ENCODE measurements at regions not wholly inside any gene's neighbourhood (a gene's known extent, or its start where the extent isn't known, plus 50 kb on each side); places are given as distances from the start of the nearest gene placed in this dataset.
"Not testable (repeated sequence)": the region's sequence is repeated elsewhere in the genome, so short reads cannot be mapped to it uniquely, and the experiment has no call there.

DNA sequence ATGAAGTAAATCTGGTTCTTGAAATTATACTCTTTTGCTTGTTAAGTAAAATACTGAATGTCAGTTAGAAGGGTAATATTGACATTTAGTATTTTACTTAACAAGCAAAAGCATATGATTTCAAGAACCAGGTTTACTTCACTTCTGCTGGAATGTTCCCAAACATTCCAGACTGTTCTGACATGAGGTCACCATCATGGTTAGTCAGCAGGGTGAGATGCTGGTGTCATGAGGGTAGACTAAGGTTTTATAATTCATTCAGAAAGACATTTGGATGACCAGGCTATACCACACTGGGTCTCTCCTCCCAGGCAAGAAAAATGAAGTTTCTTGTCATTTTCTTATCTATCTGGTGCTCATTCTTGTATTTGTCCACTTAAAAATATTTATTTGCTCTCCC, 414.4 kb upstream of the MMS22L start:
- no peak for DNase-seq

DNA sequence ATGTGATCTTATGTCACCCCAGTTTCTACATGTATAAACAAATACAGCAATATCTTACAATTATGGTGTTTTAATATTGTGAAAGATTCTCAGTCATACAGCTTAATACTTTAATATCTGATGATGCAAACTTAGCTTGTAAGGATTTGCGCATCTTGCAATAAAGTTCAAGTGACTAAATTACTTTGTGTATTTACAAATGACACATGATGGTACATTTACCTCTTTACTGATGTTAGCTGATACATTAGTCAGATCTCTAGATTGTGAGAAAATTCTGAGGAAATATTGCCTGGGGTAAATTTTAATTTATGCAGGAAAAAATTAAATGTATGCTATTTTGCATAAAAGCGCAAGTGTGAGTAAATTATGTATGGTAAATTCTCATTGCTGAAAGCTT, 418.8 kb upstream of the MMS22L start:
- no peak for DNase-seq

DNA sequence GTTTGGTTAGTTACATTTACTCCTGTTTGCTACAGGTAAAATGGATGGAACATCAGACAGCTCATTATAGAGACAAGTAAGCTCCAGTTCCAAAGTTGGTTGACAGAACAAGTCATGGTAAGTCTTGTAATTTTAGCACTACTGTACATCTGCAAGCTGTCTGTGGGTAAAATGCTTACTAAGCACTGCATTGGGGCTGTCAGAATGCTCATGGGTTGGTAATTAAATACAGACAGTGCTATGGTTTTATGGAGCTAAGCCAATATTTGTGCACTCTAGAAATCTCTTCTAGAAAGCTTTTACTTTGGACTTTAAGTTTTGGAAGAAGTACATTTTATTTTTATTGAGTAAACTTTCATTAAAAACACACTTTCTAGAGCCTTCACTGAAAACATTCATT, 419.2 kb upstream of the MMS22L start:
- no peak for DNase-seq

DNA sequence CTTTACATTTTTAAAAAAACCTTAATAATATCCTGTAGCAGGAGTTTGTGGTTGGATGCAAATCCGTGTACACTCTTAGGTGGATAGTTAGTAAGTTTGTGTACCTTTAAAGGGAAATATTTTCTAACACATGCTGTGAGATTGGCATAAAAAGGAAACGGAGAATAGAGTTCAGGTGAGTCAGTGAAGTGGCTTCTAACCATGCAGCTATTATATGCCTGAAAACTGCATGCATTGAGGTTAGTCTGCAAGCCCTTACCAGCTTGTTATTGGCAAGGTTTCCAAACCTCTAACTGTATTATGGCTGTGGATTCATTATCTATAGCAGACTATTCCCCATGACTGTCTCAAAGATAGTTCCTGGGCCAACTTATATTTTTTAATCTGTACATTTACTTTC, 420.6 kb upstream of the MMS22L start:
- no peak for DNase-seq

DNA sequence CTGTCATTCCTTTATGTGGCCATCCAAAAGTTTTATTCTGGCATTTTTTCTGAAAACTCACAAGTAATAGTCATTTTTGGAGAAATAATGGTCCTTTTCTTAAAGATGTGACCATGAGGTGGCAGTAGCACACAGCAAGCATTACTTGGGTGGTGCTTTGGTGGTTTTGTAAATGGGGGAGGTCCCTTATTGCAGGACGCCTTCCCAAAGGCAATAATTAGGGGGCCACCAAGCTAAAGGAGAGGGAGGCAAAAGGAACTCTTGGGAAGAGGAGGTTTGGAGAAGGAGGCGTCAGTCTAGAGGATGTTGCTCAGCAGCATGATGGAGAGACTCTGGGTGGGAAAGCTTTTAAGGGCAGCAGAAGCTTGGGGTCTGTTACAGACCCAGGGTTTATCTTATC, 422.6 kb upstream of the MMS22L start:
- no peak for DNase-seq

DNA sequence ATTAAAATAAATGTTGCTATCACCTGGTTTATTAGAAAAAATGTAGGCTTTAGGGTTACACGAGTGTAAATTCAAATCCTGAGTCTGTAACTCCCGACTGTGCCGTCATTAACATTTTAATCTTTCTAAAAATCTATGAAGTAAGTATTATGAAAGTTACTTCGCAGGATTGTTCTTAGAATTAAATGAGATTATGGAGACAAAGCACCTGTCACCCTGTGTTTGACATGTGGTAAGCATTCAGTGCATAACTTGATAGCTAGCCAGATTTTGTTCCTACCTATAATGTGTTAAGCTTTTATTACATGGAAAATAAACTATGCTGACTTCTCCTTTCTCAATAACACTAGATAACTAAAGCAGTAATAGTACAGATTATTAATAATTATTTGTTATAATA, 429.7 kb upstream of the MMS22L start:
- DNase-seq: no peak

DNA sequence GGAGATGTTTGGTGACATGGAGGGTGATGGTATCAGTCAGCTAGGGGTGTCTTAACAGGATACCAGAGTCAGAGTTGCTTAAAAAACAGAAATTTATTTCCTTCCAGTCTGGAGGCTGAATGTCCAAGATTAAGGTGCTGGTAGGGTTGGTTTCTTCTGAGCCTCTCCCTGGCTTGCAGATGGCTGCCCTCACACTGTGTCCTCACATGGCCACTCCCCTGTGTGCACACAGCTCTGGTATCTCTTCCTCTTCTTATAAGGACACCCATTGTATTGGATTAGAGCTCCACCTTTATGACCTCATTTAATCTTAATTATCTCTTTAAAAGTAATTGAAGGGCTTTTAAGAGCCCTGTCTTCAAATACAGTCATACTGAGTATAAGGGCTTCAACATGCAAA, 431.8 kb upstream of the MMS22L start:
- DNase-seq: no peak

DNA sequence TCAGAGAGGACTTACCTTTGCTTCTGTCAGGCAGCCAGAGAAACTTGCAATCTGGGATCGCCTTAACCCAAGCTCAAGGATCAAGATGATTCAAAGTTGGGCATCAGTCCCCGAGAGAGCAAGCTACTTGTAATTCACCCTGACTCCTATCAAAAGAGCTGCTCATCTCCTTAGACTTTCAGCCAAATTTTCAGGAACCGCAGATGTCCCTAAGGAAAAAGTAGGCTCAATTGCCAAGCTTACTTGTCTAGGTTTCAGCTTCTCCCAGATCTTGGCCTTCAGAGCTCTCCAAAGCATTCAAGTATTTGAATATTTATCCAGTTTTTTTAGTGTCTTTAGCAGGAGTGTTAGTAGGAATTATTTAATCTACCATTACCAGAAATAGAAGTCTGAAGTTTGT, 434.1 kb upstream of the MMS22L start:
- no peak for DNase-seq

DNA sequence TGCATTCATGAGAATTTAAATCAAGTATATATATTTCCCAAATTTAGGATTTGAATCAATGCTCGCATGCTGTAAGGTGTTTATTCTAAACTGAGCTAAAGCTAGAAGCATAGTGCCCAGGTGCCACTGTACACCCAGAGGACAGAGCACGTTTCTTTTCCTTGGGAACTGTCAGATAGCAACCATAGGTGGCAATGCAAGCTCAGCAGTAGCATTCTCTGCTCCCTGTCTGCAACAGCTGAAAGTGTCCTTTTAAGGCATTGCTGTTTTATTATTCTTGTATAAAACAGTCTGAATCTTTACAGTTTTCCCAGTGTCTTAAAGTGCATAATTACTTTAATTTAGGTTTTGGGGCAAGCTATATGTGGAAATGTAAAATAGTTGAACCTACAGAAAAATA, 443.4 kb upstream of the MMS22L start:
- no peak for DNase-seq

DNA sequence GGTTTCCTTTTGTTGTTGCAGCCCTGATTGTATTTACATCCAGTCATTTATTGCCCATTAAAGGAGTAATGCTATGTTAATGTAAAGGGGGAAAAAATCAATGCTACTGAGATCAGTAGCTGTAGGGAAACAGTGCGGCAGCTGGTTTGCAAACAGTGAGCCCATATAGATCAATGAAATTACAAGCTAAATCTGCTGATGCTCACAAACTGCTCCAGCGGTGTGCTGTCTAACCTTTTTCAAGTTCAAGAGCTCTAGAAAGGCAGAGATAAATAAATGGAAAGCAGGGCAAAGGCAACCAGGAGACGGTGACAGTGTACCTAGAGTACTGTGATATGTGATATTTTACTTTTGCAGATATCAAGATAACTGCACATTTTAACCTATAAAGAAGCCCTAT, 449.0 kb upstream of the MMS22L start:
- no peak for DNase-seq

DNA sequence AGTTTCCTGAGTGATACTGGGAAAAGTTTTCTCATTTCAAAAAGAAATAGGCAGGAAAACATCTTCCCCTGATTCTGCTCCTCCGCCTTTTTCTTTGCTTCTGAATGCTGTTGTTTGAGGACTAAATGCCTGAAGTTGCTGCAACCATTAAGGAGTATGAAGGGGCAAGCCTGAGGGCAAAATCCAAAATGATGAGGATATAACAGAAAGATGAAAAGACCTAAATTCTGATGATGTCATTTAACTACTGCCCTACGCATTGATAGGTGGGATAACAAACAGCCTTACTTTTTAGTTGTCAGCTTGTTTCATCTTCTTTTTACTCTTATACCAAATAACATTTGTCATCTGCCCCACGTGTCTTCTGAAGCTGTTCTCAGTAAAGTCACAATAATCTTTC, 474.6 kb upstream of the MMS22L start:
- no peak for DNase-seq

DNA sequence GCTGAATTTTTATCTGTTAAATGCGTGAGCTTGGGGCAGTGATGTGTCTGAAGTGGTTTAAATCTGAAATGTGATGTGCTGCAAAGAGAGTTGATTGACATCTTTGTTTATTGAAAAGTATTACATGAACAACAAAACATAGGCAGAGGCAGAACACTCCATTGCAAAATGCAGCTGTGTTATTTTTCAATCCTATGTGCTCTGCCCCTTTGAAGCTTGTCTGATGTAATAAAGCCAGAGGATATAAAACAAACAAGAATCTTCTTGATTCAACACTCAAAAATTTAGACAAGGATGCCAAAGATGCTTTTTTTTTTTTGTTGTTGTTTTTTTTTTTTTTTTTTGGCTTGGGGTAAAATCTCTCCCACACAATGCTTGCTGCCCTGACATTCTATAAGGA, 482.4 kb upstream of the MMS22L start:
- DNase-seq: no peak

DNA sequence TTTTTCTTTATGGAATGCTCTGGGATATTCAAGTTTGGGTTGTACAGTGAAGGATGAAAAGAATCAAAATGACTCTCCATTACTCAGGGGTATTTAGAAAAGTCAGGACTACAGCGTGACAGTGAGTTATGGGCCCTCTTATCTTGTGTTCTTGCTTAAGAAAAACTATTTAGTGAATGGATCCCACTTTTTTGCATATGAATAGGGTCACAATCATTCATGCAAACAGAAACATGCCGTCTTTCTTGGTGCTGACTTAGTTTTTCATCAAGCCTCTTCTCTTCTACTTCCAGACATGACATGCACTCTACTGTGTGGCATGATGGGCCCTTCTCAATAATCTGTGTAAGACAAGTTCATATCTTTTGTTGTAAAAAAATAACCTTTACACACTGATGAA, 488.4 kb upstream of the MMS22L start:
- no peak for DNase-seq

DNA sequence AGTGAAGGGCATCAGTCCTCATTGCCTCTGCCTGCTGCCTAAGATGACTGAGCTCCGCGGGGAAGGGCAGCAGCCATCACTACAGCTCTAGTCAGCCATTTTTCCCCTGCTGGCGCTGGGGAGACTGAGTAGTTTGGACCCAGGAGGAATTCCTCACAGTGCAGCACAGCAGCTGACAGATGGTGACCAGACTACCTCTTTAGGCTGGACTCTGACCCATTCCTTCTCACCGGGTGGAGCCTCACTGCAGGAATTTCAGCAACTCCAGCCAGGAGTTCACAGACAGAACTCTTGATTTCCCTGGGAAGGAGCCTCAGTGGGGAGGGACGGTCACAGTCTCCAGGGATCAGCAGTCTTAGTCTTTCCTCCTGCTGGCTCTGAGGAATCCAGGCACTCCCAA, 492.0 kb upstream of the MMS22L start:
- no peak for DNase-seq

DNA sequence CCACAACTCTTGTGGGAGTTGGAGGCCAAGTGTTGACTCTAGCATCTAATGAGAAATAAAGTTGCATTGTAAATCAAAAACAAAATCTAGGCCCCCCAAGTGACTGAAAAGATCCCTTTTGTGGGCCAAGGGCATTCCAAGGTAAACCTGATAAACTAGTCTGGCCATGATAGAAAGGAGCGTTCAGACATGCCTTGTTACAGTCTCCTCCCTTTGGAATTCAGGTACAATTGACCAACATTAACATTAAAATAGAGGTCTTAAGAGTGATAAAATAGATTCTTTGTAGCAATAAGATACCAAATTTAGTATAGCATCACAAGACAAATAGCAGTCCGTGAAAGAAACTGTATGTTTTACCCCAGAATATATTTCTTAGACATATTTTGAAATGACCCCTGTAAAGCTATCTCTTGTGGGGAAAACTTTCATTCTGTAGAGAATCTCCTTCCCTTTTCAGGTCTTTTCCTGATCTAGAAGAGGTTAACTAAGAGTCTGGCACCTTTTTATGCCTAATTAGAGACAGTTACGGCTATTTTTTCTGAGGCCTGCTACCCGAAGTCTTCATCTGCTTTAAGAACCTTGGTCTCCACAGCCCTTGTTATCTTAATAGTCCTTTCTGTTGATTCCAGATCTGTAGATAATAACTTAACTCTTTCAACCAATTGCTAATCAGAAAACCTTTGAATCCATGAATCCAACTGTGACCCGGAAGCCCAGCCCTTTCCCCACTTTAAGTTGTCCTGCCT, 495.4 kb upstream of the MMS22L start:
- no peak for DNase-seq

DNA sequence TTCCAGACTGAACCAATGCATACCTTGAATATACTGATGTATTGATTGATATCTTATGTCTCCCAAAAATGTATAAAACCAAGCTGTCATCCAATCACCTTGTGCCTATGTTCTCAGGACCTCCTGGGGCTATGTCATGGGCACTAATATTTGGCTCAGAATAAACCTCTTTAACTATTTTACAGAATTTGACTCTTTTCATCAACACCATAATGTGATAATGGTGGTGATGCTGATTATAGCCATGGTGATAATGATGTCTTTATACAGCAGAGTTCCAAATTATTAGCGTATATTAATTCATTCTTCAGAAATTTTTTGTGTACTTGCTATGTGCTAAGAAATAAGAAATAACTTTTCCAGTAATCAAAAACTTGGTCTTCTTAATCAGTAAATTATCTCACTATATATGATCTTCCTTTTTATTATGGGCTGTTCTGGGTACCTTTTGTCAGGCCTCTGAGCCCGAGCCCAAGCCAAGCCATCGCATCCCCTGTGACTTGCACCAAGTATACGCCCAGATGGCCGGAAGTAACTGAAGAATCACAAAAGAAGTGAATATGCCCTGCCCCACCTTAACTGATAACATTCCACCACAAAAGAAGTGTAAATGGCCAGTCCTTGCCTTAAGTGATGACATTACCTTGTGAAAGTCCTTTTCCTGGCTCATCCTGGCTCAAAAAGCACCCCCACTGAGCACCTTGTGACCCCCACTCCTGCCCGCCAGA, 496.2 kb upstream of the MMS22L start:
- not testable (repeated sequence) for DNase-seq

DNA sequence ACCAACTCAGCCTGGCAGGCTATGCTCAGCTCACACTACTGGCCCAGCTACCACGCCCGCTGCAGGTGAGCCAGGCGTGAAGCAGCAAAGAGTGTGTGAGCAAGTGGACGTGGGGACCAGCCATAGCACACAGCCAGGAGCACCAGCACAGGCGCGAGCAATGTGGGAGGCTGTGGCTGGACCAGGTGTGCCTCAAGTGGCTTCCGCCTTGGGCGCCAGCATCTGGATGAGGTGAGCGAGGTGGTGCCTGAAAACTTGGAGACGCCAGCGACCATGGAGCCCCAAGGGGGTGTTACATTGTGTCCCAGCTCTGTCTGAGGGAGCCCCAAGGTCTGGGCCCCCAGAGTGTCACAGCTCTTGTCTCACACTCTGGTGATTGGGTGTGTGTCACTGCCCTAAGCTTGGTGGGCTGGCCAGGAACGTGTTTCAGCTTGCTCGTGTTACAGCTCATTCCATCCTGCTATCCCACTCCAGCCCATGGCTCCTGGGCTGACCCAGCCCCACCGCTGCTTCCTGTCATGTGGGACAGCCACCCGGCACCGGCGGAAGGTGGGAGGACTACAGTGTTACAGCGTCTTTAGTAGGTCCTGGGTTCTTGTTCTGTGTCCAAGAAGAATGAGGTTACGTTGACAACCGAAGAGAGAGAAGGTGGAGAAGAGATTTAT, 508.0 kb upstream of the MMS22L start:
- DNase-seq: no peak

DNA sequence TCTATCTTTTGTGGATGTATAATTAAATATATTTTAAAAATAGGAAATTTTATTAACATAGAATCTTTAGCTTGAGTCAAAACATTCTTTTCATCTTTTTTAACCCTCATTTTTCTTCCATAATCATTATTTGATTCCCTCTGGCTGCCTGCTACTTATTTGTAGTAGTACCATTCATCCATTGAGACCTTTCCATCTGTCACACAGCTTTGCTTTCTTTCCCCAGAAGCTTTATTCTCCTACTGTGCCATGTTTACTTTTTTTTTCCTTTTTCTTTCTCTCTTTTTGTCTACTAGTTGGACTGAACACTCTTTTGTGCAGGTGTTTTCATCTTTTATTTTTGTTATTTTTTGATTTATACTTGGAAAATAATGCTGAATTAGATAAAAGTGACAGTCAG, 522.6 kb upstream of the MMS22L start:
- DNase-seq: no peak

DNA sequence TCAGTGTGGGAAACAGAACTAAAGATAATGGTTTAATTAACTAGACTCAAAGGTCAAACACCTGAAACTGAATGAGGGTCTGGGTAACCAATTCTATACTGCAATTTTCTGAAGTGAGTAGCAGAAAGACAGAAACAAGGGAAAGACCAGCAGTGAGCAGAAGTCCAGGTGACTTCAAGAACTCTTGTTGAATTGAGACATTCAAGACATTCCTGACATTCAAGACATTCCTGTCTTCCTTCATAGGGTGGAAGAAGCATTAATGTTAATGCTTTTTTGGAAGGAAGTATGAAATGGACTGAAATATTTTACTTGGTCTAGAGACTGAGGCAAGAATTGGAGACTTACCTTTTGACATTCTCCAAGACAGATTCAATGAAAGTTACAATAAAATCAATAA, 529.9 kb upstream of the MMS22L start:
- DNase-seq: no peak

DNA sequence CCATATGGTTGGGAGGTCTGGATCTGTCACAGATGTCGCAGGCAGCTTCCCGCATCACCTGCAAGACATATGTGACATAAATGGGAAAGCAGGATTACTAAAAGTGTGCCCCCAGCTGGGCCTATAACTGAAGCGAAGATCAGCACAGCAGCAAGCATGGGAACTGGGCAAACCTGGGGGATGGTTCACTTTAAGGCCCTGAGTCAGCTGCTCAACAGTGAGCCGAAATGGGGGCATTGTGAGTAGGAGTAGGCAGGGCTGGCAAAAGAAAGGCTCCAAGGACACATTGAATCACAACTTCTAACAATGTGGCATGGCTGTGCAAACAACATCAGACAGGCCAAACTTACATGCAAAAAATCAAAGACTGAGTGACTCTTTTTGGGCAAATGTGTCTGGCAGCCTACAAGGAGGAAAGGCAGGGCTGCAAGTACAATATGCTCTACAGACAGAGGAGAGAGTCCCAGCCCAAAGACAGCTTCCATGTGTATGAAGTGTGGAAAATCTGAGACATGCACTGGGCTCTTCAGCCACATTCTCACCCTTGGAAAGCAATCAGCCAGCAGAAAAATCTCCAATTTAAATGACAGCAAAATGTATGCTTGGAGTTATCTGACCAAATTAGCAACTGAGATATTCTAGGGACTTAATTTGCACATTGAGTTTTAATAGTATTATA, 531.0 kb upstream of the MMS22L start:
- DNase-seq: no peak

DNA sequence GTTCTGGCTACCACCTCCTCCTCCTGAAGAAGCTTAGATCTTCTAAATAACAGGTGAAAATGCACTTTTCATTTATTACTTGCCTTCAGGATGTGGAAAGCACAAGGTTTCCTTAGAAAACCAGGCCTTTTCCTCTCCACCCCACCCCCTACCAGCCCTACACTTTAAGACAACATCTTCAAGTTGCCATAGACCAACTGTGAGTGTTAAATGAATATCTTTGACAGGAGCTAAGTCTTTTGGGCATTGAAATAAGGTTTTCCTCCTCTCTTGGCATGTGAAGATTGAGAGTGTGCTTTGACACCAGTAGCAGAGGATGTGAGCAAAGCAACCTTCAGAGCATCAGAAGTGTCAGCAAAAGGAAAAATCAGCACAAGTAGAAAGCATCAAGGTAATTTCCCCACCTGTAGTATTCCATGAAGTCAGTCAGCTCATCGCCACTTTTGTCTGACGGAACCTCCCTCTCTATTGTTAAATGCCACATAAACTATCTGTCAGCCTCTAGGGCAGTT, 532.3 kb upstream of the MMS22L start:
- no peak for DNase-seq

DNA sequence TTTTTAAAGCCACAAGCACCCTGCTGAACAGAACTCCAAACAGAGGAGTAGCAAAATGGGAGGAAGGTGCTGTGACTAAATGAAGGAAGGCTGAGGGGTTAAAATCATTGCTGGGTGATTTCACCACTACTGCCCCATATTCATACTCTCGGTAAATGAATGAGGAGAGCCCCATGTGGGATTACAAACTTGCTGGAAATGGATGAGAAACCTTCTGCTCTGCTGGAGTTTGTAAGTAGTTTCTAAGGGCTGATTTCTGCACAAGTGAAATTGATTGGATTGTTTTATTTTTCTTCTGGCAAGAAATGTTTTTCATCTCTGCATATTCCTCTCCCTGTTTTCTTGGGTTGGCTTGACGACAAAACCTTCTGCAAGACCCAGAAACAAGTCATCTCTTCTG, 533.5 kb upstream of the MMS22L start:
- DNase-seq: no peak

DNA sequence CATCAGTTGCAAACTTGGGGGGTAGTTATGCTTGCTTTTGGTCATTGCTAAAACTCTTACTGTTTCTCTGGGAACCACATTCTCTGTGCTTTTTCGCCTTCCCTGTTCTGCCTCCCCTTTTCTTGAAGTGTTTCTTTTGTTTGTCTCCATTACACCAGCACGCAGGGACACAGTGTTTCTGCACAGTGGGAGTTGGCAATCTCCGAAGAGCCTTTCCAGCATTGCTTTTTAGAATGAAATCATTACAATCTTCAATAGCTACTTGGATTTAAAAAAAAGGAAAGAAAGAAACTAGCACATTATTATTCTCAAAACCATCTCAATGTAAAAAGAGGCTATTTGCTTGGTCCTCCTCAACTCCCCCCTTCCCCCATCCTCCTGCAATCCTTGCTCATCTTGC, 536.7 kb upstream of the MMS22L start:
- DNase-seq: no peak

DNA sequence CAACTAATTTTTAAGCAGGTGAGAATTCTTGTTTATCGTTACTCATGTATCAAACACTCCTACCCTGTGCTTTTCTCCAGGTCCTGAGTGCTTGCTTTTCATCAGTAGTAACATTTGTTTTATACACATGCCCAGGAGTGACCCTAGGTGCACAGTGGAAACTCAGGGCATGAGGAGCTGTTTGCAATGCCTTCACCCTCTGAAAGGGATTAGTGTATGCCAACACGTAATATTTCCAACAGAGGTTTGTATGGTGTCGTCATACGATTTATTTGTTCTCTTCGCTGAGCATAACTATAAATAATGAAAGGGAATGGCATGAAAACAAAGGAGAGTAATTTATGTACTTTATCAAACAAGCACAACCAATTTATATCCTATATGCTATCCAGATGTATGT, 537.4 kb upstream of the MMS22L start:
- no peak for DNase-seq
